WI38 (cell line): ENCODE measurements at regions not wholly inside any gene's neighbourhood (a gene's known extent, or its start where the extent isn't known, plus 50 kb on each side); places are given as distances from the start of the nearest gene placed in this dataset.

Experiments
- H3K4me3 ChIP-seq: 2 replicates; pipeline ENCODE4 v1.5.1; 2011; ENCODE audit warnings: low read depth, mild to moderate bottlenecking, control low read depth, low read length
- TF ChIP-seq, protein P1 (sequence below): IDR thresholded peaks from 2 replicates; pipeline ENCODE4 v1.5.1; 2012; ENCODE audit warnings: low read depth, mild to moderate bottlenecking, control low read depth, low read length

GRCh38 chr2:235270956-235271355 is 222.9 kb upstream of the AGAP1 start:
- TF ChIP-seq, protein P1, sequence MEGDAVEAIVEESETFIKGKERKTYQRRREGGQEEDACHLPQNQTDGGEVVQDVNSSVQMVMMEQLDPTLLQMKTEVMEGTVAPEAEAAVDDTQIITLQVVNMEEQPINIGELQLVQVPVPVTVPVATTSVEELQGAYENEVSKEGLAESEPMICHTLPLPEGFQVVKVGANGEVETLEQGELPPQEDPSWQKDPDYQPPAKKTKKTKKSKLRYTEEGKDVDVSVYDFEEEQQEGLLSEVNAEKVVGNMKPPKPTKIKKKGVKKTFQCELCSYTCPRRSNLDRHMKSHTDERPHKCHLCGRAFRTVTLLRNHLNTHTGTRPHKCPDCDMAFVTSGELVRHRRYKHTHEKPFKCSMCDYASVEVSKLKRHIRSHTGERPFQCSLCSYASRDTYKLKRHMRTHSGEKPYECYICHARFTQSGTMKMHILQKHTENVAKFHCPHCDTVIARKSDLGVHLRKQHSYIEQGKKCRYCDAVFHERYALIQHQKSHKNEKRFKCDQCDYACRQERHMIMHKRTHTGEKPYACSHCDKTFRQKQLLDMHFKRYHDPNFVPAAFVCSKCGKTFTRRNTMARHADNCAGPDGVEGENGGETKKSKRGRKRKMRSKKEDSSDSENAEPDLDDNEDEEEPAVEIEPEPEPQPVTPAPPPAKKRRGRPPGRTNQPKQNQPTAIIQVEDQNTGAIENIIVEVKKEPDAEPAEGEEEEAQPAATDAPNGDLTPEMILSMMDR, result no peak
- H3K4me3 ChIP-seq, result no peak overlapping the region

GRCh38 chr2:235271936-235272335 is 221.9 kb upstream of the AGAP1 start:
- TF ChIP-seq, protein P1, result no peak
- no peak overlapping the region for H3K4me3 ChIP-seq

- TF ChIP-seq, protein P1, result no peak
- H3K4me3 ChIP-seq, result no peak overlapping the region
Measured at GRCh38 chr2:235274023-235274422, 219.8 kb upstream of the AGAP1 start.

GRCh38 chr2:235277485-235277884 is 216.4 kb upstream of the AGAP1 start:
- TF ChIP-seq, protein P1, result no peak
- no peak overlapping the region for H3K4me3 ChIP-seq

DNA sequence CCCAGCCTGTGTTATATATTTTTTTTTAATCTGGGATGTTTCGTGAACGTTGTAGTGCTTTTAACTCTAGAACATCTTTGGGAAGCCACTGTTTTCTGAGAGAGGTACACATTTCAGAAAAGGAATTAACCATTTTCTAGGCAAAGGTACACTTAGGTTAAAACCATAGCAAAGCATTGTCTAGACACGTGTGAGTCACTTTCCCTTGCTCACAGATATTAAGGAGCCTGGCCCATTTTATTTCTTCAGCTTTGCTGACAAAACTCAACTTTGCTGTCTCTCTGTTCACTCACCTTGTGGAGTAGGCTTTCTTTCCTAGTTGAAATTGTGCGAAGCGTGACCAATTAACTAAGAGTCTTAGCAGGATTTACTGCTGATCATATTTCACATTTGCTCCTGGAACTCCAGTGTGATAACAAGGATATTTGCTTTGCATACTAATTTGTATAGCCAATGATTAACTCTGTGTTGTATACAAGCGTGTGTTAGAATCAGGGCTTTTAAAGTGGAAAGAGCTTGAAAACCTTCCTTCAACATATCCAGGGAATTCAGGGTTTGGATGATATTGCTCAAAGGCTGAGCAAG is 215.0 kb upstream of the AGAP1 start:
- no peak overlapping the region for H3K4me3 ChIP-seq
- TF ChIP-seq, protein P1, result no peak

DNA sequence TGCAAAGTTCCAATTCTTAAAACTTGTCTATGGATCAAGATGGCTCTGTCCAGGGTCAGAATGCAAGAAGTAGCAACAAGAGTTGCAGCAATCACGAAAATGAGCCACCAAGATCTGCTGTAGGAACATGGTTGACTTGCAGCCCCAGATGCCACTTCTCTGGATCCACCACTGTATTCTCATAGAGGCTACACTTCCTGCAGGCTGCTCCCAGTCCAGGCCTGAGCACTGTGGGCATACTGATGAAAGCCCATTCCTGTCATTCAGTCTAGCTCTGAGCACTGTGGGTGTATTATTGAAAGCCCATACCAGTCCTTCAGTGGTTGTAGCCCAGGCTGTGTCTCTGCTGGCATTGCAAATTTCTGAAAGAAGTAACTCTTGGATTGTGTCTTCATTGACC is 213.9 kb upstream of the AGAP1 start:
- TF ChIP-seq, protein P1, result no peak
- no peak overlapping the region for H3K4me3 ChIP-seq

DNA sequence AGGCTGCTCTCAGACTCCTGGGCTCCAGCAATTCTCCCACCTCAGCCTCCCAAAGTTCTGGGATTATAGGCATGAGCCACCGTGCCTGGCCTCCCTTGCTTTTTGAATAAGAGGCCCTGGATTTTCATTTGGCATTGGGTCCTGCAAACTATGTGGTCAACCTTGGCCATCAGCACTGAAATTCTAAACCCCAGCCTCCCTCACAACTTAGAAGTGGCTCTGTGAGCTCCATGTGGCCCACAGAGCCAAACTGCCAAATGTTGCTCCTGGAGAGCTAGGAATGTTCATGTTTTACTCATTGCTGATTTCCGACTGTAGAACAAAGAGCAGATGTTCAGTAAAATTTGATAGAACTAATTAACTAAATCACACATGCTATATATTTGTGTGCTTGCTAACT is 210.6 kb upstream of the AGAP1 start:
- H3K4me3 ChIP-seq, result no peak overlapping the region
- TF ChIP-seq, protein P1, result no peak
